WTC11 (cell line): ENCODE measurements at regions not wholly inside any gene's neighbourhood (a gene's known extent, or its start where the extent isn't known, plus 50 kb on each side); places are given as distances from the start of the nearest gene placed in this dataset.

Experiments
- ATAC-seq: fragments of 200-7000 bp; cut with Tn5 transposase; 2 replicates; pipeline ENCODE4 v1.10.0; 2021; ENCODE audit warnings: mild to moderate bottlenecking, moderate library complexity
- CTCF ChIA-PET: fragments of 300-600 bp; sonication (Branson Sonifier 250); formaldehyde crosslinking; loops from one replicate; lab custom pipeline; 2021; ENCODE audit warnings: antibody characterized with exemption; lab: Charles Lee
- POLR2A ChIA-PET: fragments of 350-600 bp; sonication (Branson Sonifier 250); formaldehyde crosslinking; loops from one replicate; lab custom pipeline; 2021; ENCODE audit warnings: antibody characterized with exemption; lab: Charles Lee
- DNase-seq: peaks from one replicate; pipeline ENCODE4 v3.0.0; 2021; ENCODE audit warnings: low spot score
- H3K27ac Mint-ChIP-seq: 2 replicates; pipeline ENCODE4 v1.8.0; 2021; ENCODE audit warnings: mixed read lengths
- H3K27me3 Mint-ChIP-seq: 2 replicates; pipeline ENCODE4 v1.8.0; 2021; ENCODE audit warnings: low read depth, mild to moderate bottlenecking, moderate library complexity, mixed read lengths
- H3K36me3 Mint-ChIP-seq: 2 replicates; pipeline ENCODE4 v1.8.0; 2021; ENCODE audit warnings: mixed read lengths
- H3K4me1 Mint-ChIP-seq: 2 replicates; pipeline ENCODE4 v1.8.0; 2022; ENCODE audit warnings: mixed read lengths
- H3K4me3 Mint-ChIP-seq: 2 replicates; pipeline ENCODE4 v1.8.0; 2021; ENCODE audit warnings: mild to moderate bottlenecking, moderate library complexity, mixed read lengths
- H3K9me3 Mint-ChIP-seq: 2 replicates; pipeline ENCODE4 v1.8.0; 2021; ENCODE audit warnings: mixed read lengths
- CREB1 ChIP-seq: sonication (generic); formaldehyde crosslinking; IDR thresholded peaks from 2 replicates; pipeline ENCODE4 v1.8.0; 2023; ENCODE audit warnings: mild to moderate bottlenecking, missing genetic modification reagents
- MYBL2 ChIP-seq: sonication (generic); formaldehyde crosslinking; IDR thresholded peaks from 2 replicates; pipeline ENCODE4 v1.8.1; 2023; ENCODE audit warnings: mild to moderate bottlenecking, moderate library complexity, missing genetic modification reagents
- NFATC4 ChIP-seq: fragments of 250-450 bp; sonication (Bioruptor Pico); IDR thresholded peaks from 2 replicates; pipeline ENCODE4 v1.9.0; 2021; ENCODE audit warnings: mild to moderate bottlenecking
- NFYB ChIP-seq: sonication (generic); formaldehyde crosslinking; conservative IDR thresholded peaks from 2 replicates; pipeline ENCODE4 v1.8.0; 2022; ENCODE audit warnings: low read depth, missing genetic modification reagents
- NR3C1 ChIP-seq: sonication (generic); formaldehyde crosslinking; conservative IDR thresholded peaks from 2 replicates; pipeline ENCODE4 v1.8.1; 2023; ENCODE audit warnings: low read depth, mild to moderate bottlenecking, missing genetic modification reagents
- OVOL2 ChIP-seq: fragments of 250-450 bp; sonication (Bioruptor Pico); IDR thresholded peaks from 2 replicates; pipeline ENCODE4 v1.9.0; 2021; ENCODE audit warnings: mild to moderate bottlenecking, borderline replicate concordance
- SMAD3 ChIP-seq: sonication (generic); formaldehyde crosslinking; IDR thresholded peaks from 2 replicates; pipeline ENCODE4 v1.8.0; 2022; ENCODE audit warnings: missing genetic modification reagents, mild to moderate bottlenecking, borderline replicate concordance
- ZNF138 ChIP-seq: sonication (generic); formaldehyde crosslinking; conservative IDR thresholded peaks from 2 replicates; pipeline ENCODE4 v1.8.1; 2022; ENCODE audit warnings: mild to moderate bottlenecking, moderate library complexity, missing genetic modification reagents
- ZNF263 ChIP-seq: sonication (generic); formaldehyde crosslinking; IDR thresholded peaks from 2 replicates; pipeline ENCODE4 v1.8.1; 2022; ENCODE audit warnings: low read depth, mild to moderate bottlenecking, moderate library complexity, missing genetic modification reagents
- ZNF396 ChIP-seq: fragments of 250-450 bp; sonication (Bioruptor Pico); IDR thresholded peaks from 2 replicates; pipeline ENCODE4 v1.8.0; 2021; ENCODE audit warnings: mild to moderate bottlenecking, moderate library complexity, borderline replicate concordance
- ZNF423 ChIP-seq: fragments of 250-450 bp; sonication (Bioruptor Pico); IDR thresholded peaks from 2 replicates; pipeline ENCODE4 v2.1.2; 2022; ENCODE audit warnings: mild to moderate bottlenecking, moderate library complexity
- TF ChIP-seq, protein P1 (sequence below): fragments of 250-450 bp; sonication (Bioruptor Pico); IDR thresholded peaks from 2 replicates; pipeline ENCODE4 v1.8.0; 2021; ENCODE audit warnings: mild to moderate bottlenecking
- TF ChIP-seq, protein P2 (sequence below): sonication (generic); formaldehyde crosslinking; conservative IDR thresholded peaks from 2 replicates; pipeline ENCODE4 v1.8.1; 2022; ENCODE audit warnings: mild to moderate bottlenecking, missing genetic modification reagents
- TF ChIP-seq, protein P3 (sequence below): sonication (generic); formaldehyde crosslinking; IDR thresholded peaks from 2 replicates; pipeline ENCODE4 v1.8.1; 2023; ENCODE audit warnings: mild to moderate bottlenecking, missing genetic modification reagents, moderate library complexity
- TF ChIP-seq, protein P4 (sequence below): sonication (generic); formaldehyde crosslinking; IDR thresholded peaks from 2 replicates; pipeline ENCODE4 v1.8.0; 2023; ENCODE audit warnings: missing genetic modification reagents, mild to moderate bottlenecking, borderline replicate concordance
- TF ChIP-seq, protein P5 (sequence below): sonication (generic); formaldehyde crosslinking; IDR thresholded peaks from 2 replicates; pipeline ENCODE4 v1.8.0; 2022; ENCODE audit warnings: mild to moderate bottlenecking, missing genetic modification reagents
- TF ChIP-seq, protein P6 (sequence below): sonication (generic); formaldehyde crosslinking; IDR thresholded peaks from 2 replicates; pipeline ENCODE4 v1.8.1; 2023; ENCODE audit warnings: mild to moderate bottlenecking, missing genetic modification reagents, borderline replicate concordance
- TF ChIP-seq, protein P7 (sequence below): sonication (generic); formaldehyde crosslinking; IDR thresholded peaks from 2 replicates; pipeline ENCODE4 v1.8.1; 2022; ENCODE audit warnings: missing genetic modification reagents, borderline replicate concordance
- TF ChIP-seq, protein P8 (sequence below): sonication (generic); formaldehyde crosslinking; IDR thresholded peaks from 2 replicates; pipeline ENCODE4 v1.8.0; 2022; ENCODE audit warnings: mild to moderate bottlenecking, missing genetic modification reagents
- TF ChIP-seq, protein P9 (sequence below): sonication (generic); formaldehyde crosslinking; IDR thresholded peaks from 2 replicates; pipeline ENCODE4 v1.8.1; 2022; ENCODE audit warnings: low read depth, mild to moderate bottlenecking, moderate library complexity, missing genetic modification reagents, borderline replicate concordance

DNA sequence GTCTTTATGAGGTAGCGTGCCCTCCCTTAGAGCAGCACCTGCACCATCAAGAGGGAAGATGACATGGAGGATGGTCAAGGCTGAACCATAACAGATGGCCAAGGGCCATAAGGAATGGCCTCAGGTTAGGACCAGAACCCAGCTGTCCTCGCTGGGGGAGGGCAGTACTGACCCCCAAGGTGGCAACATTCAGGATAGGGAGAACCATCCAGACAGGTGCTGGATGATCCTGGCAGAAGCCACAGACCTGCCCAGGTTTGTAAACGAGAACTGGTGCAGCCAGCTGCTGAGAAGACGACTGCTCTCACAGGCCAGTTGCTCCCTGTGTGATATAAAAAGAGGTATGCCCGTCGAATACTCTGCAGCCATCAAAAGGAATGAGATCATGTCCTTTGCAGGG is 320.4 kb downstream of the GLRX3 start:
- H3K4me1 Mint-ChIP-seq: no peaks in the 10 kb centered on the region
- TF ChIP-seq, protein P1, sequence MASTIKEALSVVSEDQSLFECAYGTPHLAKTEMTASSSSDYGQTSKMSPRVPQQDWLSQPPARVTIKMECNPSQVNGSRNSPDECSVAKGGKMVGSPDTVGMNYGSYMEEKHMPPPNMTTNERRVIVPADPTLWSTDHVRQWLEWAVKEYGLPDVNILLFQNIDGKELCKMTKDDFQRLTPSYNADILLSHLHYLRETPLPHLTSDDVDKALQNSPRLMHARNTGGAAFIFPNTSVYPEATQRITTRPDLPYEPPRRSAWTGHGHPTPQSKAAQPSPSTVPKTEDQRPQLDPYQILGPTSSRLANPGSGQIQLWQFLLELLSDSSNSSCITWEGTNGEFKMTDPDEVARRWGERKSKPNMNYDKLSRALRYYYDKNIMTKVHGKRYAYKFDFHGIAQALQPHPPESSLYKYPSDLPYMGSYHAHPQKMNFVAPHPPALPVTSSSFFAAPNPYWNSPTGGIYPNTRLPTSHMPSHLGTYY (CRISPR knock-in tag): no peak
- TF ChIP-seq, protein P2, sequence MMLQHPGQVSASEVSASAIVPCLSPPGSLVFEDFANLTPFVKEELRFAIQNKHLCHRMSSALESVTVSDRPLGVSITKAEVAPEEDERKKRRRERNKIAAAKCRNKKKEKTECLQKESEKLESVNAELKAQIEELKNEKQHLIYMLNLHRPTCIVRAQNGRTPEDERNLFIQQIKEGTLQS (CRISPR knock-in tag): no peak
- no peak for TF ChIP-seq CREB1
- no peak for TF ChIP-seq SMAD3
- TF ChIP-seq, protein P3, sequence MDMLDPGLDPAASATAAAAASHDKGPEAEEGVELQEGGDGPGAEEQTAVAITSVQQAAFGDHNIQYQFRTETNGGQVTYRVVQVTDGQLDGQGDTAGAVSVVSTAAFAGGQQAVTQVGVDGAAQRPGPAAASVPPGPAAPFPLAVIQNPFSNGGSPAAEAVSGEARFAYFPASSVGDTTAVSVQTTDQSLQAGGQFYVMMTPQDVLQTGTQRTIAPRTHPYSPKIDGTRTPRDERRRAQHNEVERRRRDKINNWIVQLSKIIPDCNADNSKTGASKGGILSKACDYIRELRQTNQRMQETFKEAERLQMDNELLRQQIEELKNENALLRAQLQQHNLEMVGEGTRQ: no peak
- TF ChIP-seq, protein P4, sequence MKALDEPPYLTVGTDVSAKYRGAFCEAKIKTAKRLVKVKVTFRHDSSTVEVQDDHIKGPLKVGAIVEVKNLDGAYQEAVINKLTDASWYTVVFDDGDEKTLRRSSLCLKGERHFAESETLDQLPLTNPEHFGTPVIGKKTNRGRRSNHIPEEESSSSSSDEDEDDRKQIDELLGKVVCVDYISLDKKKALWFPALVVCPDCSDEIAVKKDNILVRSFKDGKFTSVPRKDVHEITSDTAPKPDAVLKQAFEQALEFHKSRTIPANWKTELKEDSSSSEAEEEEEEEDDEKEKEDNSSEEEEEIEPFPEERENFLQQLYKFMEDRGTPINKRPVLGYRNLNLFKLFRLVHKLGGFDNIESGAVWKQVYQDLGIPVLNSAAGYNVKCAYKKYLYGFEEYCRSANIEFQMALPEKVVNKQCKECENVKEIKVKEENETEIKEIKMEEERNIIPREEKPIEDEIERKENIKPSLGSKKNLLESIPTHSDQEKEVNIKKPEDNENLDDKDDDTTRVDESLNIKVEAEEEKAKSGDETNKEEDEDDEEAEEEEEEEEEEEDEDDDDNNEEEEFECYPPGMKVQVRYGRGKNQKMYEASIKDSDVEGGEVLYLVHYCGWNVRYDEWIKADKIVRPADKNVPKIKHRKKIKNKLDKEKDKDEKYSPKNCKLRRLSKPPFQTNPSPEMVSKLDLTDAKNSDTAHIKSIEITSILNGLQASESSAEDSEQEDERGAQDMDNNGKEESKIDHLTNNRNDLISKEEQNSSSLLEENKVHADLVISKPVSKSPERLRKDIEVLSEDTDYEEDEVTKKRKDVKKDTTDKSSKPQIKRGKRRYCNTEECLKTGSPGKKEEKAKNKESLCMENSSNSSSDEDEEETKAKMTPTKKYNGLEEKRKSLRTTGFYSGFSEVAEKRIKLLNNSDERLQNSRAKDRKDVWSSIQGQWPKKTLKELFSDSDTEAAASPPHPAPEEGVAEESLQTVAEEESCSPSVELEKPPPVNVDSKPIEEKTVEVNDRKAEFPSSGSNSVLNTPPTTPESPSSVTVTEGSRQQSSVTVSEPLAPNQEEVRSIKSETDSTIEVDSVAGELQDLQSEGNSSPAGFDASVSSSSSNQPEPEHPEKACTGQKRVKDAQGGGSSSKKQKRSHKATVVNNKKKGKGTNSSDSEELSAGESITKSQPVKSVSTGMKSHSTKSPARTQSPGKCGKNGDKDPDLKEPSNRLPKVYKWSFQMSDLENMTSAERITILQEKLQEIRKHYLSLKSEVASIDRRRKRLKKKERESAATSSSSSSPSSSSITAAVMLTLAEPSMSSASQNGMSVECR (CRISPR knock-in tag): no peak
- TF ChIP-seq ZNF138: no peak
- TF ChIP-seq, protein P5, sequence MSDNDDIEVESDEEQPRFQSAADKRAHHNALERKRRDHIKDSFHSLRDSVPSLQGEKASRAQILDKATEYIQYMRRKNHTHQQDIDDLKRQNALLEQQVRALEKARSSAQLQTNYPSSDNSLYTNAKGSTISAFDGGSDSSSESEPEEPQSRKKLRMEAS (CRISPR knock-in tag): no peak
- TF ChIP-seq NFYB (CRISPR knock-in tag): no peak
- TF ChIP-seq, protein P6, sequence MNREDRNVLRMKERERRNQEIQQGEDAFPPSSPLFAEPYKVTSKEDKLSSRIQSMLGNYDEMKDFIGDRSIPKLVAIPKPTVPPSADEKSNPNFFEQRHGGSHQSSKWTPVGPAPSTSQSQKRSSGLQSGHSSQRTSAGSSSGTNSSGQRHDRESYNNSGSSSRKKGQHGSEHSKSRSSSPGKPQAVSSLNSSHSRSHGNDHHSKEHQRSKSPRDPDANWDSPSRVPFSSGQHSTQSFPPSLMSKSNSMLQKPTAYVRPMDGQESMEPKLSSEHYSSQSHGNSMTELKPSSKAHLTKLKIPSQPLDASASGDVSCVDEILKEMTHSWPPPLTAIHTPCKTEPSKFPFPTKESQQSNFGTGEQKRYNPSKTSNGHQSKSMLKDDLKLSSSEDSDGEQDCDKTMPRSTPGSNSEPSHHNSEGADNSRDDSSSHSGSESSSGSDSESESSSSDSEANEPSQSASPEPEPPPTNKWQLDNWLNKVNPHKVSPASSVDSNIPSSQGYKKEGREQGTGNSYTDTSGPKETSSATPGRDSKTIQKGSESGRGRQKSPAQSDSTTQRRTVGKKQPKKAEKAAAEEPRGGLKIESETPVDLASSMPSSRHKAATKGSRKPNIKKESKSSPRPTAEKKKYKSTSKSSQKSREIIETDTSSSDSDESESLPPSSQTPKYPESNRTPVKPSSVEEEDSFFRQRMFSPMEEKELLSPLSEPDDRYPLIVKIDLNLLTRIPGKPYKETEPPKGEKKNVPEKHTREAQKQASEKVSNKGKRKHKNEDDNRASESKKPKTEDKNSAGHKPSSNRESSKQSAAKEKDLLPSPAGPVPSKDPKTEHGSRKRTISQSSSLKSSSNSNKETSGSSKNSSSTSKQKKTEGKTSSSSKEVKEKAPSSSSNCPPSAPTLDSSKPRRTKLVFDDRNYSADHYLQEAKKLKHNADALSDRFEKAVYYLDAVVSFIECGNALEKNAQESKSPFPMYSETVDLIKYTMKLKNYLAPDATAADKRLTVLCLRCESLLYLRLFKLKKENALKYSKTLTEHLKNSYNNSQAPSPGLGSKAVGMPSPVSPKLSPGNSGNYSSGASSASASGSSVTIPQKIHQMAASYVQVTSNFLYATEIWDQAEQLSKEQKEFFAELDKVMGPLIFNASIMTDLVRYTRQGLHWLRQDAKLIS: no peak
- TF ChIP-seq ZNF423 (CRISPR knock-in tag): no peak
- TF ChIP-seq NFATC4 (CRISPR knock-in tag): no peak
- no peak for TF ChIP-seq ZNF396 (CRISPR knock-in tag)
- no peak for TF ChIP-seq OVOL2 (CRISPR knock-in tag)
- TF ChIP-seq, protein P7, sequence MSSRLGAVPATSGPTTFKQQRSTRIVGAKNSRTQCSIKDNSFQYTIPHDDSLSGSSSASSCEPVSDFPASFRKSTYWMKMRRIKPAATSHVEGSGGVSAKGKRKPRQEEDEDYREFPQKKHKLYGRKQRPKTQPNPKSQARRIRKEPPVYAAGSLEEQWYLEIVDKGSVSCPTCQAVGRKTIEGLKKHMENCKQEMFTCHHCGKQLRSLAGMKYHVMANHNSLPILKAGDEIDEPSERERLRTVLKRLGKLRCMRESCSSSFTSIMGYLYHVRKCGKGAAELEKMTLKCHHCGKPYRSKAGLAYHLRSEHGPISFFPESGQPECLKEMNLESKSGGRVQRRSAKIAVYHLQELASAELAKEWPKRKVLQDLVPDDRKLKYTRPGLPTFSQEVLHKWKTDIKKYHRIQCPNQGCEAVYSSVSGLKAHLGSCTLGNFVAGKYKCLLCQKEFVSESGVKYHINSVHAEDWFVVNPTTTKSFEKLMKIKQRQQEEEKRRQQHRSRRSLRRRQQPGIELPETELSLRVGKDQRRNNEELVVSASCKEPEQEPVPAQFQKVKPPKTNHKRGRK: no peak
- TF ChIP-seq, protein P8, sequence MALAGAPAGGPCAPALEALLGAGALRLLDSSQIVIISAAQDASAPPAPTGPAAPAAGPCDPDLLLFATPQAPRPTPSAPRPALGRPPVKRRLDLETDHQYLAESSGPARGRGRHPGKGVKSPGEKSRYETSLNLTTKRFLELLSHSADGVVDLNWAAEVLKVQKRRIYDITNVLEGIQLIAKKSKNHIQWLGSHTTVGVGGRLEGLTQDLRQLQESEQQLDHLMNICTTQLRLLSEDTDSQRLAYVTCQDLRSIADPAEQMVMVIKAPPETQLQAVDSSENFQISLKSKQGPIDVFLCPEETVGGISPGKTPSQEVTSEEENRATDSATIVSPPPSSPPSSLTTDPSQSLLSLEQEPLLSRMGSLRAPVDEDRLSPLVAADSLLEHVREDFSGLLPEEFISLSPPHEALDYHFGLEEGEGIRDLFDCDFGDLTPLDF (CRISPR knock-in tag): no peak
- TF ChIP-seq ZNF263: no peak
- TF ChIP-seq, protein P9, sequence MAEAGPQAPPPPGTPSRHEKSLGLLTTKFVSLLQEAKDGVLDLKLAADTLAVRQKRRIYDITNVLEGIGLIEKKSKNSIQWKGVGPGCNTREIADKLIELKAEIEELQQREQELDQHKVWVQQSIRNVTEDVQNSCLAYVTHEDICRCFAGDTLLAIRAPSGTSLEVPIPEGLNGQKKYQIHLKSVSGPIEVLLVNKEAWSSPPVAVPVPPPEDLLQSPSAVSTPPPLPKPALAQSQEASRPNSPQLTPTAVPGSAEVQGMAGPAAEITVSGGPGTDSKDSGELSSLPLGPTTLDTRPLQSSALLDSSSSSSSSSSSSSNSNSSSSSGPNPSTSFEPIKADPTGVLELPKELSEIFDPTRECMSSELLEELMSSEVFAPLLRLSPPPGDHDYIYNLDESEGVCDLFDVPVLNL (CRISPR knock-in tag): no peak
- TF ChIP-seq NR3C1: no peak
- no peak for TF ChIP-seq MYBL2 (CRISPR knock-in tag)
- TF ChIP-seq, all 79 proteins: peak for 0
- peaks cover 68% of the 10 kb centered on the region for H3K9me3 Mint-ChIP-seq
- DNase-seq (no peak), ATAC-seq (no peak)
- CTCF ChIA-PET: no interaction called here
- POLR2A ChIA-PET: no interaction called here
- H3K36me3 Mint-ChIP-seq: peaks cover 66% of the 10 kb centered on the region
- no peak overlapping the region for H3K4me3 Mint-ChIP-seq
- no peak overlapping the region for H3K27ac Mint-ChIP-seq
- peaks cover 14% of the 10 kb centered on the region for H3K27me3 Mint-ChIP-seq
